Smooth muscle cell (in vitro differentiated cells): ENCODE measurements at regions not wholly inside any gene's neighbourhood (a gene's known extent, or its start where the extent isn't known, plus 50 kb on each side); places are given as distances from the start of the nearest gene placed in this dataset.

Source experiments
- DNase-seq: peaks from one replicate; lab custom pipeline; 2025; ENCODE audit not compliant: unreplicated experiment; lab: John Stamatoyannopoulos, UW
- H2AFZ ChIP-seq: fragments of 200-600 bp; sonication (generic); 2 replicates; pipeline ENCODE4 v1.6.0; 2016; ENCODE audit warnings: antibody characterized with exemption, low read depth, mild to moderate bottlenecking
- H3F3A ChIP-seq: fragments of 200-600 bp; sonication (generic); 2 replicates; pipeline ENCODE4 v1.6.0; 2017; ENCODE audit warnings: antibody characterized with exemption, low read depth
- H3K27ac ChIP-seq: fragments of 200-600 bp; sonication (generic); 2 replicates; pipeline ENCODE4 v1.5.1; 2016; ENCODE audit warnings: low read depth, mild to moderate bottlenecking
- H3K27me3 ChIP-seq: fragments of 200-600 bp; sonication (generic); 2 replicates; pipeline ENCODE4 v1.6.1; 2016; ENCODE audit warnings: low read depth, mild to moderate bottlenecking
- H3K36me3 ChIP-seq: fragments of 200-600 bp; sonication (generic); 2 replicates; pipeline ENCODE4 v1.5.1; 2016; ENCODE audit warnings: low read depth
- H3K4me1 ChIP-seq: fragments of 200-600 bp; sonication (generic); 2 replicates; pipeline ENCODE4 v1.5.1; 2016; ENCODE audit warnings: low read depth
- H3K4me2 ChIP-seq: fragments of 200-600 bp; sonication (generic); 2 replicates; pipeline ENCODE4 v1.6.0; 2016; ENCODE audit warnings: mild to moderate bottlenecking
- H3K4me3 ChIP-seq: fragments of 200-600 bp; sonication (generic); 2 replicates; pipeline ENCODE4 v1.5.1; 2016; ENCODE audit warnings: mild to moderate bottlenecking
- H3K79me2 ChIP-seq: fragments of 200-600 bp; sonication (generic); 2 replicates; pipeline ENCODE4 v1.6.0; 2016; ENCODE audit warnings: low read depth, mild to moderate bottlenecking
- H3K9ac ChIP-seq: fragments of 200-600 bp; sonication (generic); 2 replicates; pipeline ENCODE4 v1.6.0; 2016; ENCODE audit warnings: low read depth
- H3K9me3 ChIP-seq: fragments of 200-600 bp; sonication (generic); replicated peaks from 2 replicates; pipeline ENCODE4 v1.5.1; 2016; ENCODE audit warnings: low read depth
- H4K20me1 ChIP-seq: fragments of 200-600 bp; sonication (generic); 2 replicates; pipeline ENCODE4 v1.6.0; 2016; ENCODE audit warnings: low read depth
- WGBS: methylation state at CpG from one replicate; pipeline ENCODE4 v1.1.7; 2016; ENCODE audit warnings: low lambda C conversion rate; 5-methylcytosine and 5-hydroxymethylcytosine counted together
- TF ChIP-seq, protein P1 (sequence below): fragments of 200-600 bp; sonication (generic); IDR thresholded peaks from 2 replicates; pipeline ENCODE4 v1.5.1; 2017; ENCODE audit warnings: borderline replicate concordance, mild to moderate bottlenecking, antibody characterized with exemption; ENCODE audit not compliant: insufficient read depth, poor library complexity, severe bottlenecking

DNA sequence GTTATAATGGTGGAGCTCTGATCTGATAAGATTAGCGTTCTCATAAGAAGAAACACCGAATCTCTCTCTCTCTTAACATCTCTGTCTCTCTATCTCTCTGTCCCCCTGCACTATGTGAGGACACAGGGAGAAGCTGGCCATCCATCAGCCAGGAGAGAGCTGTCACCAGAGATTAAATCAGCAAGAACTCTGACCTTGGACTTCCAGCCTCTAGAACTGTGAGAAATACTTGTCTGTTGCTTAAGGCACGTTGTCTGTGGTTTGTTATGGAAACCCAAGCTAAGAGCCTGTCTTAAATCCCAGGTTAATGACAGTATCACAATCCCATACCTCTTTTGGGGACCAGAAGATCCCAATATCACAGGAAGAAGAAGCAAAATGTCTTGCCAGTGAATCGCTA lies 132.0 kb upstream of the AKR1E2 start:
- Histone ChIP-seq H3F3A (peaks cover 5% of the 10 kb centered on the region), H3K36me3 (no peaks in the 10 kb centered on the region), H3K4me2 (no peak overlapping the region), H3K9ac (no peak overlapping the region), H3K27ac (no peak overlapping the region), H2AFZ (no peak overlapping the region), H3K4me1 (peaks cover 7% of the 10 kb centered on the region), H3K9me3 (no peaks in the 10 kb centered on the region), H4K20me1 (no peaks in the 10 kb centered on the region), H3K79me2 (no peaks in the 10 kb centered on the region), H3K27me3 (no peaks in the 10 kb centered on the region), H3K4me3 (no peak overlapping the region)
- TF ChIP-seq, protein P1, sequence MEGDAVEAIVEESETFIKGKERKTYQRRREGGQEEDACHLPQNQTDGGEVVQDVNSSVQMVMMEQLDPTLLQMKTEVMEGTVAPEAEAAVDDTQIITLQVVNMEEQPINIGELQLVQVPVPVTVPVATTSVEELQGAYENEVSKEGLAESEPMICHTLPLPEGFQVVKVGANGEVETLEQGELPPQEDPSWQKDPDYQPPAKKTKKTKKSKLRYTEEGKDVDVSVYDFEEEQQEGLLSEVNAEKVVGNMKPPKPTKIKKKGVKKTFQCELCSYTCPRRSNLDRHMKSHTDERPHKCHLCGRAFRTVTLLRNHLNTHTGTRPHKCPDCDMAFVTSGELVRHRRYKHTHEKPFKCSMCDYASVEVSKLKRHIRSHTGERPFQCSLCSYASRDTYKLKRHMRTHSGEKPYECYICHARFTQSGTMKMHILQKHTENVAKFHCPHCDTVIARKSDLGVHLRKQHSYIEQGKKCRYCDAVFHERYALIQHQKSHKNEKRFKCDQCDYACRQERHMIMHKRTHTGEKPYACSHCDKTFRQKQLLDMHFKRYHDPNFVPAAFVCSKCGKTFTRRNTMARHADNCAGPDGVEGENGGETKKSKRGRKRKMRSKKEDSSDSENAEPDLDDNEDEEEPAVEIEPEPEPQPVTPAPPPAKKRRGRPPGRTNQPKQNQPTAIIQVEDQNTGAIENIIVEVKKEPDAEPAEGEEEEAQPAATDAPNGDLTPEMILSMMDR, result no peak
- no peak for DNase-seq
- 81% methylated on average over 4 of the region's 4 CpGs for whole genome bisulfite sequencing

DNA sequence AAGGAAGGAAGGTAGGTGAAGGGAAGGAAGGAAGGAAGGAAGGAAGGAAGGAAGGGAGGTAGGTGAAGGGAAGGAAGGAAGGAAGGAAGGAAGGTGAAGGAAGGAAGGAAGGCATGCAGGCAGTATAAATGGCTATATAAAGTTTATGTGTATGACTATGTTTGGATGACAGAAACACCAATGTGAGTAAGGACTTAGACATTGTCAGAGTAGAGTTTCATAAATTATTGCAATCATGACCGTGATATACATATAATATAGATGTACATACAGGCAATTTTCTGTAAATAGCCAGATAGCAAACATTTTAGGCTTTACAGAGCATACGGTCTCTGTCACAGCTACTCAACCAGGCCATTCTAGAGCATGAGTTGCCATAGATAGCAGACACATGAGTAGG lies 133.8 kb upstream of the AKR1E2 start:
- no peaks in the 10 kb centered on the region for H3K79me2 ChIP-seq
- no peak for DNase-seq
- H3K27me3 ChIP-seq, result no peaks in the 10 kb centered on the region
- H3F3A ChIP-seq, result peaks cover 11% of the 10 kb centered on the region
- H3K27ac ChIP-seq, result peak overlapping the region; percentile 84
- no peak overlapping the region for H3K9ac ChIP-seq
- TF ChIP-seq, protein P1, result no peak
- no peak overlapping the region for H2AFZ ChIP-seq
- H3K36me3 ChIP-seq, result no peaks in the 10 kb centered on the region
- H3K4me3 ChIP-seq, result no peak overlapping the region
- no peaks in the 10 kb centered on the region for H3K9me3 ChIP-seq
- no peak overlapping the region for H3K4me2 ChIP-seq
- peaks cover 11% of the 10 kb centered on the region for H3K4me1 ChIP-seq
- no peaks in the 10 kb centered on the region for H4K20me1 ChIP-seq
- 93% methylated on average over 2 of the region's 2 CpGs for WGBS

DNA sequence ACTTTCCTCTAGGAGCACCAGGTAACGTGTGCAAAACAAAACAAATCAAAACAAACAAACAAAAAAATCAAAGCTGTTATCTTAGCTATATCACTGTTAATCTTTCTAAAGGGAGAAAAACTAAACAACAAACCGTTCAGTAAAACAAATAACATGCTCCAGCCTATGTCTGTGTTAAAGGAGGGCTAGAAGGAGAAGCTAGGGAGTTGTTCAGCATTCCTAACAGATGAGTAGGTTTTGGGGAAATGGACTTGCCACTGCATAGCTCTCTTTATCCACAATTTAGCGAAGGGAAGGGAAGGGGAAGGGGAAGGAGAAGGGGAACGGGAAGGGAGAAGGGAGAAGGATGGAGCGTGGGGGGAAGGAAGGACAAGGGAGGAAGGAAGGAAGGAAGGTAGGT lies 134.2 kb upstream of the AKR1E2 start:
- 14% methylated on average over 3 of the region's 5 CpGs for WGBS
- H3K79me2 ChIP-seq, result no peaks in the 10 kb centered on the region
- peaks cover 15% of the 10 kb centered on the region for H3K4me1 ChIP-seq
- peak overlapping the region; percentile 21 for H3K9ac ChIP-seq
- H3K27ac ChIP-seq, result peak overlapping the region; percentile 84
- H4K20me1 ChIP-seq, result no peaks in the 10 kb centered on the region
- DNase-seq, result no peak
- H3K36me3 ChIP-seq, result no peaks in the 10 kb centered on the region
- H3K4me2 ChIP-seq, result peak overlapping the region; percentile 54
- H3K4me3 ChIP-seq, result no peak overlapping the region
- H3K27me3 ChIP-seq, result no peaks in the 10 kb centered on the region
- H3F3A ChIP-seq, result peaks cover 14% of the 10 kb centered on the region
- no peaks in the 10 kb centered on the region for H3K9me3 ChIP-seq
- TF ChIP-seq, protein P1, result no peak
- H2AFZ ChIP-seq, result peak overlapping the region; percentile 35

DNA sequence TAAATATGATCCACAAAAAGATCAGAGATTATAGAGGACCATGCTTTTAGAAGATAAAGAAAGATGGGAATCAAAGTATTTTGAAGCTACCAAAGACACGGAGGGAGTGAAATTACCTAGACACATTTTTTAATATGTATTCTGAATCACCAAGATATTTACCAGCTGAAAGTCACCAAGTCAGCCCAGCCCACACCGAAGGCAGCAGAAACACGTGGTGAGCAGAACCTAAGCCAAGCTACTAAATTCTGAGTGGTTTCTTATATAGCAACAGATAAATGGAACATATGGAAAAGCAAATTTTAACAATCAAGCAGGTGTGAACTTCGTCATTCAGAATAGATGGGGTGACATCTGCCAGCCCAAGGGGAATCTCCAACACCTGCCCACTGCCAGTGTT lies 134.7 kb upstream of the AKR1E2 start:
- WGBS, result 49% methylated on average over 4 of the region's 4 CpGs
- TF ChIP-seq, protein P1, result no peak
- Histone ChIP-seq H3K4me1 (peaks cover 20% of the 10 kb centered on the region), H3K9me3 (no peaks in the 10 kb centered on the region), H2AFZ (peak overlapping the region; percentile 35), H3K27ac (peak overlapping the region; percentile 84), H3K4me2 (peak overlapping the region; percentile 54), H3K4me3 (no peak overlapping the region), H3K9ac (peak overlapping the region; percentile 21), H4K20me1 (no peaks in the 10 kb centered on the region), H3K36me3 (no peaks in the 10 kb centered on the region), H3K79me2 (no peaks in the 10 kb centered on the region), H3F3A (peaks cover 14% of the 10 kb centered on the region), H3K27me3 (no peaks in the 10 kb centered on the region)
- DNase-seq, result no peak
